HG02938 (cell line): ENCODE measurements at regions not wholly inside any gene's neighbourhood (a gene's known extent, or its start where the extent isn't known, plus 50 kb on each side); places are given as distances from the start of the nearest gene placed in this dataset.
"Not testable (repeated sequence)": the region's sequence is repeated elsewhere in the genome, so short reads cannot be mapped to it uniquely, and the experiment has no call there.

Experiments
- ATAC-seq: cut with Tn5 transposase; IDR thresholded peaks from one replicate; pipeline ENCODE4 v1.9.1; 2021; ENCODE audit warnings: mild to moderate bottlenecking, moderate library complexity; ENCODE audit not compliant: unreplicated experiment

- not testable (repeated sequence) for ATAC-seq
Measured at GRCh38 chr21:20292854-20293253, 705.4 kb upstream of the NCAM2 start.

- ATAC-seq, result no peak
Measured at GRCh38 chr21:20301395-20301794, 696.8 kb upstream of the NCAM2 start.

GRCh38 chr21:20302084-20302483, 696.1 kb upstream of the NCAM2 start:
- no peak for ATAC-seq

GRCh38 chr21:20306836-20307235, 691.4 kb upstream of the NCAM2 start:
- no peak for ATAC-seq

DNA sequence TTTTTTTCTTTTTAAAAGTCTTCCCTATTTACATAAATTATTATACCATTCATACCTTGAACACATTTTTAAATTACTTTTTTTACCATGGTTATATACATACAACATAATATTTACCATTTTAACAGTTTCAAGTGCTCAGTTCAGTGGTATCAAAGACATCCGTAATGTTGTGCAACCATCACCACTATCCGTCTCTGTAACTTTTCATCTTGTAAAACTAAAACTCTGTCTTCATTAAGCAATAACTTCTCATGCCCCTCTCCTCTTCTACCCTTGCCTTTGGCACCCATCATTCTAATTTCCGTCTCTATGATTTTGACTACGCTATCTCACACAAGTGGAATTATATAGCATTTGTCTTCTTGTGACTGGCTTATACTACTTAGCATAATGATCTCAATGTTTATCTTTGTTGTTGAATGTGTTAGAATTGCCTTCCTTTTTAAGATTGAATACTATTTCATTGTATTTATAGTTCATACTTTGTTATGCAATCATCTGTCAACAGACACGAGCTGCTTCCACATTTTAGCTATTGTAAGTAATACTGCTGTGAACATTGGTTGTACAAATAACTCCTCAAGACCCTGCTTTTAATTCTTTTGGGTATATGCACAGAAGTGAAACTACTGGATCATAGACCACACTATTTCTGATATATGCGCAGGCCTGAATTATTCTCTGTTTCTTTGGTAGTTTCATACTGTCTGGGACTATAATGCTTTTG, 689.5 kb upstream of the NCAM2 start:
- ATAC-seq, result no peak

DNA sequence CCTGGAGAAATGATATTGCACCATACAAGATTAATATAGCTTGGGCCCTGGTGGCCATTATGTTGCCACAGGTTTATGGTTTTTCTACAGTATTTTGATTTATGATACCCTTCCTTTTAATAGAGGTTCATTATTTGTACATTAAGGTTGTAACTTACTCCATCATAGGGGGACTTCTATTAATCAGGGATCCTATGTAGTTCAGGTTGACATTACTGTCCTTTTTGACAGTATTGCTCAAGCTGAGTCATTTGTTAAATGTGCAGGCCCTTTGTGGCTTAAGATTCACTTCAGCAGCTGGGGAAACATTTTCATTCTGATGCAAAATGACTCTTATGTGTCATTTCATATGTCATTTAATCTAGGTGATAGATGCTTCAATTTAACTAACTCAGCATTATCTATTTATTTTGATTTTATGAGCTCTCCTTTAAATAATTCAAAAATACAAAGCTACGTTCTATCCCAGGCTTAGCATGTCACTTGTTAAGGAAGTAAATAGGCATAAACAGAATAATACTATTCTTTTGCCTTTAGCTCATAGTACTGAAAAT, 686.9 kb upstream of the NCAM2 start:
- ATAC-seq, result no peak

- ATAC-seq, result no peak
Measured at GRCh38 chr21:20313013-20313412, 685.2 kb upstream of the NCAM2 start.

GRCh38 chr21:20315042-20315441, 683.2 kb upstream of the NCAM2 start:
- no peak for ATAC-seq

DNA sequence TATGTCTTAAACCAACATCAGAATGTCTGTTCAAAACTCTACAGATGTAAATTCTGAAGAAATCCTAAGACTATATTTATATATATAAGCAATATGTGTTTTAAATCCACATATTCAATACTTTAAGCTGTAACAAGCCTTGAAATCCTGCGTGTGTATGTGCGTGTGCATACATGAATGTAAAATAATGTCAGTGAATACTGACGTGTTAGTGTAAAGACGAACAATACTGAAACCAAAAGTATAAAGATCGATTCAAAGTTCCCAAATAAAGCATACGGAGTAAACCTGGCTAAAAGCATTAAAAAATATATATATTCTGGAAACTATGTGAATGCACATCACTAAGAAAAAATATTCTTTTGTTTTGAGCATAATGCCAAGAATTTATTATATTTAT, 668.6 kb upstream of the NCAM2 start:
- no peak for ATAC-seq

DNA sequence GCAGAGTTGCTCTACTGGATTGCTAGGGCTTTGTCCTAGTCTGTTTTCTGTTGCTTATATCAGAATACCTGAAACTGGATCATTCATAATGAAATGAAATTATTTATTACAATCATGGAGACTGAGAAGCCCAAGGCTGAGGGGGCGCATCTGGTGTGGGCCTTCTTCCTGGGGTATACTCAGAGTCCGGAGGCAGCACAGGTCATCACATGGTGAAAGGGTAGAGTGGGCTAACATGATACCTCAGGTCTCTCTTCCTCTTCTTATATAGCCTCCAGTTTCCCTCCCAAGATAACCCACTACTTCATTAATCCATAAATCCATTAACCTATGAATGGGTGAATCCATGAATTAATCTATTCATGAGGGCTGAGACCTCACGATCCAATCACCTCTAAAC, 667.6 kb upstream of the NCAM2 start:
- no peak for ATAC-seq

GRCh38 chr21:20334585-20334984, 663.6 kb upstream of the NCAM2 start:
- ATAC-seq, result no peak

- ATAC-seq, result no peak
Measured at GRCh38 chr21:20341431-20341830, 656.8 kb upstream of the NCAM2 start.

GRCh38 chr21:20343186-20343585, 655.0 kb upstream of the NCAM2 start:
- ATAC-seq, result no peak

- ATAC-seq, result no peak
Measured at GRCh38 chr21:20351138-20351537, 647.1 kb upstream of the NCAM2 start.

GRCh38 chr21:20353351-20353750, 644.9 kb upstream of the NCAM2 start:
- ATAC-seq, result no peak

DNA sequence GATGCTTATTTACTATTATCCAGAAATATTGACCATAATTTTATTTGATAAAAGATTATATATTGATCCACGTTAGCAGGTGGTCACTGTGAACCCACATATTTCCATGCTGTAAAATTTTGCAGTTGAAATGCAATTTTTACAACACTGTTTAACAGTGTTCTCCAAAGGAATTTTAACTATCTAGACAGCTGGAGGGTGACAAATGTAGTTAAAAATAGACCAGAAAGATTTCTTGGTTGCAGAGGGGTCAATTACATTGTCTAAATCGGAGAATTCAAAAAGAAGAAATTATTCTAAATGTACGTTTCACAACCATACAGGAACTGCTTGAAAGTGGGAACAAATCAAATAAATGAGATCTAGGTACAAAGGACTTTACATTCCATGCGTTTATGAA, 625.2 kb upstream of the NCAM2 start:
- no peak for ATAC-seq

GRCh38 chr21:20377250-20377649, 621.0 kb upstream of the NCAM2 start:
- ATAC-seq, result no peak

DNA sequence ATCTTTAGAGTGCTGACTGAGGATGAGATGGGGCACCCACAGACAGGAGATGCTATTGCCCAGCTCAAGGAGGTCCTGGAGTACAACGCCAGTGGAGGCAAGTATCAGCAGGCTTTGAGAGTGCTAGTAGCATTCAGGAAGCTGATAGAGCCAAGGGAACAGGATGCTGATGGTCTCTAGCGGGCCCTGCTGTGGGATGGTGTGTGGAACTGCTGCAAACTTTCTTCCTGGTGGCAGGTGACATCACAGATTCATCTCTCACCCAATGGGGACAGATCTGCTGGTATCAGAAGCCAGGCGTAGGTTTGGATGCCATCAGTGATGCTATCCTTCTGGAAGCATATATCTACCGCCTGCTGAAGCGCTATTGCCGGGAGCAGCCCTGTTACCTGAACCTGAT, 609.8 kb upstream of the NCAM2 start:
- no peak for ATAC-seq

- ATAC-seq, result no peak
Measured at GRCh38 chr21:20396798-20397197, 601.4 kb upstream of the NCAM2 start.

GRCh38 chr21:20404915-20405314, 593.3 kb upstream of the NCAM2 start:
- ATAC-seq, result no peak

- no peak for ATAC-seq
Measured at GRCh38 chr21:20418353-20418752, 579.9 kb upstream of the NCAM2 start.

DNA sequence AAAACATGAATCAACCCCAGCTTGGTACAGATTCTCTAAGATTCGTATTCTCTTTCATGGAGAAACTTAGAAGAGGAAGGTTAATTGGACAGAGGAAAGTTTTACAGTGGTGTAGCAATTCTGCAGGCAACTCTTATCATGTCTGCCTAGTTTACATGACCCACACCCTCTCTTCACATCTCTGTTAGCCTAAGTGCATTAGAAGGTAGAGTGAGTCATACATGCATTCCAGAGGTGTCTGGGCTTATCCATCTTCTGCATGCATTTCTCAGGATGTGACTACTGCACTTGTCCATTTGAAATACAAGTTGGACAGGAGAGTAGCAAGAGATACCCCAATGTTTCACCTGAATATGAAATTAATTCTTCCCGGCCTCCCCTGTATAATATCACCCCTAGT, 578.4 kb upstream of the NCAM2 start:
- ATAC-seq, result no peak

DNA sequence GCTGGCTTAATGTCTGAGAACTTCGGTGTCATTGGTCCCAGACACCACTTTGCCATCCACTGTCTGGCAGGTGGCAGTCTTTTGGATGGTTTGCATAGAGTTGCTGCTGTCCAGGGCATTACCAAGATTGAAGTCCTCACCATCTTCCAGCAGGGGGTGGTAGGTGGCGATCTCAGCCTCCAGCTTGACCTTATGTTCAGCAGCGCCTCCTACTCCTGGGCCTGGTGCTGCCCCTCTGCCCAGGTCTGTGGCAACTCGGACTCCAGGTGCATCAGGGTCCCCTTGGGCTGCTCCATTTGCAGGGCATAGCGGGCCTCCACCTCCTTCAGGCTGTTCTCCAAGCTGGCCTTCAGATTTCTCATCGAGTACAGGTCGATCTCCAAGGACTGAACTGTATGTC, 573.3 kb upstream of the NCAM2 start:
- ATAC-seq, result no peak
